Heart left ventricle (tissue), 13 donors: ENCODE measurements at regions not wholly inside any gene's neighbourhood (a gene's known extent, or its start where the extent isn't known, plus 50 kb on each side); places are given as distances from the start of the nearest gene placed in this dataset.

Experiments
- CTCF ChIP-seq, 12 donors: fragments of 200-600 bp; sonication (generic) in 4 of 12; IDR thresholded peaks; one replicate each; pipeline versions ENCODE4 v1.5.0 to v1.8.0; 2018 to 2022; ENCODE audit warnings: antibody characterized with exemption in 12 of 12, mild to moderate bottlenecking in 5 of 12
- POLR2A ChIP-seq, 2 donors: fragments of 450-650 bp; IDR thresholded peaks; one replicate each; pipeline ENCODE4 v1.6.1; 2017; ENCODE audit warnings: antibody characterized with exemption in 2 of 2, mild to moderate bottlenecking in 2 of 2, moderate library complexity in 2 of 2
- donor health status: ischemic (EF 13 %, LVEDD 7.1; RV severe dilation, severe dysfunction).
- donor health status: DM: no; HTN: yes; CAD: no.
- donor health status: DM: no; HTN: no; CAD: no.
- donor health status: ischemic (EF 25% LVEDD 6.9; RV normal size, moderate dysfunction).
- donor health status: ischemic (EF 25% LVEDD 5.7; RV mildly dilated, moderate dysfunction).
- donor health status: ischemic (EF 35%, LVEDD 5.7; RV mildly dilated, moderate dysfunction).
- donor health status: nonischemic (EF 11% LVEDD 7.7; RV severe dilation, severe dysfunction).
- donor health status: DM: yes; HTN: yes; CAD: no.
- donor health status: PGD.
- donor health status: ischemic (EF 29% LVEDD 5.4; RV normal size, mild dysfunction).
- donor health status: nonischemic (EF 23%, LVEDD 6.1; RV moderate dilation, normal function).

GRCh38 chr10:64658528-64658927 lies 1137.3 kb downstream of the REEP3 start:
- TF ChIP-seq CTCF (IDR thresholded peaks at IDR 0.05) = no peak
- no peak for TF ChIP-seq POLR2A (IDR thresholded peaks at IDR 0.05)
